HepG2 (cell line): ENCODE measurements at regions not wholly inside any gene's neighbourhood (a gene's known extent, or its start where the extent isn't known, plus 50 kb on each side); places are given as distances from the start of the nearest gene placed in this dataset.

Experiments
- ATAC-seq: fragments of 200-7000 bp; cut with Tn5 transposase; 3 replicates; pipeline ENCODE4 v1.9.1; 2020; ENCODE audit warnings: mild to moderate bottlenecking, moderate library complexity
- BruUV-seq: library from RNA; stranded (reverse); fragments of 400-500 nt; replicated peaks from 2 replicates; lab custom pipeline; 2021; lab: Mats Ljungman, UMichigan
- CTCF ChIA-PET: fragments of 300-600 bp; formaldehyde crosslinking; extraction: SDS; loops from one replicate; lab custom pipeline; 2021; ENCODE audit warnings: low total read pairs, inconsistent platforms, low intra/inter-chr PET ratio; lab: Yijun Ruan, JAX
- POLR2A ChIA-PET: fragments of 350-600 bp; sonication (Branson Sonifier 250); formaldehyde crosslinking; loops from one replicate; lab custom pipeline; 2020; ENCODE audit warnings: antibody characterized with exemption, inconsistent platforms; lab: Yijun Ruan, JAX
- DNase-seq: peaks from one replicate; pipeline ENCODE4 v3.0.0-alpha.2; 2015; ENCODE audit warnings: low spot score
- FAIRE-seq: peaks from 3 replicates; lab custom pipeline; 2011; peaks lifted over from hg19 to GRCh38; lab: Jason Lieb, UNC
- H2AFZ ChIP-seq: one replicate; pipeline ENCODE4 v1.6.1; 2011; ENCODE audit warnings: low read length, inconsistent platforms
- H3K27ac ChIP-seq: fragments of 300-600 bp; 3 replicates; pipeline ENCODE4 v1.8.0; 2011; ENCODE audit warnings: mixed run types, mild to moderate bottlenecking, mixed read lengths, low read length, inconsistent platforms; ENCODE audit not compliant: insufficient read depth; ENCODE audit errors: extremely low read length
- H3K27me3 ChIP-seq, 2 experiments: fragments of 200-600 bp in 1 of 2; 2 replicates in 1 of 2; 3 replicates in 1 of 2; pipeline versions ENCODE4 v1.6.0 to v1.8.0; 2011; ENCODE audit warnings: low read length in 2 of 2, mild to moderate bottlenecking in 2 of 2, moderate library complexity in 2 of 2, inconsistent platforms in 1 of 2; ENCODE audit not compliant: insufficient read depth in 2 of 2, control insufficient read depth in 1 of 2
- H3K36me3 ChIP-seq, 2 experiments: fragments of 200-600 bp in 1 of 2; replicated peaks in 1 of 2; 2 replicates in 1 of 2; 3 replicates in 1 of 2; pipeline versions ENCODE4 v1.5.1 to v1.8.0; 2011; ENCODE audit warnings: low read length in 2 of 2, inconsistent platforms in 1 of 2; ENCODE audit not compliant: insufficient read depth in 2 of 2, control insufficient read depth in 1 of 2
- H3K4me1 ChIP-seq: 2 replicates; pipeline ENCODE4 v1.5.1; 2012; ENCODE audit warnings: low read length, inconsistent platforms; ENCODE audit not compliant: insufficient read depth
- H3K4me2 ChIP-seq: 2 replicates; pipeline ENCODE4 v1.6.0; 2011; ENCODE audit warnings: low read depth, low read length, inconsistent platforms
- H3K4me3 ChIP-seq, 3 experiments: fragments of 200-600 bp in 1 of 3; sonication (generic), shearing (Covaris generic) in 1 of 3; replicated peaks in 1 of 3; 2 replicates each; pipeline ENCODE4 v1.5.1; 2011 to 2016; ENCODE audit warnings: low read length in 3 of 3, inconsistent platforms in 2 of 3, low read depth in 2 of 3, mild to moderate bottlenecking in 2 of 3, control low read depth in 1 of 3, mixed read lengths in 1 of 3; ENCODE audit not compliant: insufficient read depth in 1 of 3
- H3K79me2 ChIP-seq: one replicate; pipeline ENCODE4 v1.6.1; 2011; ENCODE audit warnings: low read length, inconsistent platforms; ENCODE audit not compliant: insufficient read depth
- H3K9ac ChIP-seq: 2 replicates; pipeline ENCODE4 v1.6.0; 2011; ENCODE audit warnings: mild to moderate bottlenecking, low read depth, low read length, inconsistent platforms; ENCODE audit not compliant: insufficient read depth
- H3K9me3 ChIP-seq: 2 replicates; pipeline ENCODE4 v1.5.1; 2012; ENCODE audit warnings: mild to moderate bottlenecking, low read length
- H4K20me1 ChIP-seq: 2 replicates; pipeline ENCODE4 v1.6.0; 2011; ENCODE audit warnings: inconsistent platforms, mild to moderate bottlenecking, low read length, moderate library complexity; ENCODE audit not compliant: insufficient read depth
- FOSL1 ChIP-seq: sonication (generic); formaldehyde crosslinking; IDR thresholded peaks from 2 replicates; pipeline ENCODE4 v1.9.0; 2021; ENCODE audit warnings: missing genetic modification reagents, borderline replicate concordance
- GMEB1 ChIP-seq: sonication (generic); formaldehyde crosslinking; IDR thresholded peaks from 2 replicates; pipeline ENCODE4 v1.5.1; 2020; ENCODE audit warnings: missing genetic modification reagents, mild to moderate bottlenecking, borderline replicate concordance
- MTA1 ChIP-seq: sonication (generic); formaldehyde crosslinking; IDR thresholded peaks from 2 replicates; pipeline ENCODE4 v1.4.0; 2020; ENCODE audit warnings: missing genetic modification reagents, mild to moderate bottlenecking, borderline replicate concordance
- NFKBIZ ChIP-seq: IDR thresholded peaks from 2 replicates; pipeline ENCODE4 v1.6.1; 2018; ENCODE audit warnings: missing genetic modification reagents, missing compliant biosample characterization
- NPAS2 ChIP-seq: sonication (generic); formaldehyde crosslinking; IDR thresholded peaks from 2 replicates; pipeline ENCODE4 v1.8.0; 2022; ENCODE audit warnings: mild to moderate bottlenecking, missing genetic modification reagents, borderline replicate concordance
- PBX2 ChIP-seq: IDR thresholded peaks from 2 replicates; pipeline ENCODE4 v1.6.1; 2016; ENCODE audit warnings: control low read depth
- YY1 ChIP-seq: IDR thresholded peaks from 2 replicates; pipeline ENCODE4 v1.6.1; 2011; ENCODE audit warnings: low read length, low read depth, moderate library complexity, mild to moderate bottlenecking; ENCODE audit not compliant: insufficient read depth, insufficient replicate concordance
- ZBTB7B ChIP-seq: sonication (generic); formaldehyde crosslinking; IDR thresholded peaks from 2 replicates; pipeline ENCODE4 v1.4.0; 2020; ENCODE audit warnings: missing genetic modification reagents
- ZFP36L2 ChIP-seq: sonication (generic); formaldehyde crosslinking; IDR thresholded peaks from 2 replicates; pipeline ENCODE4 v1.4.0; 2020; ENCODE audit warnings: missing genetic modification reagents
- ZNF607 ChIP-seq: sonication (generic); formaldehyde crosslinking; IDR thresholded peaks from 2 replicates; pipeline ENCODE4 v1.5.1; 2020; ENCODE audit warnings: missing genetic modification reagents, mild to moderate bottlenecking, borderline replicate concordance
- ZNF652 ChIP-seq: IDR thresholded peaks from 2 replicates; pipeline ENCODE4 v1.6.1; 2016; ENCODE audit warnings: low read depth, borderline replicate concordance
- ZNF850 ChIP-seq: sonication (generic); formaldehyde crosslinking; conservative IDR thresholded peaks from 2 replicates; pipeline ENCODE4 v1.9.0; 2021; ENCODE audit warnings: mild to moderate bottlenecking, missing genetic modification reagents
- WGBS: methylation state at CpG from one replicate; pipeline ENCODE4 v1.1.6; 2017; ENCODE audit warnings: low lambda C conversion rate; 5-methylcytosine and 5-hydroxymethylcytosine counted together
- in situ Hi-C: cut with HindIII; loops from 2 replicates; pipeline ENCODE4 v1.10.0; 2017; ENCODE audit warnings: low pct_unique_long_range_greater_than_20kb; ENCODE audit not compliant: extremely low pct_ligation_motif_present
- intact Hi-C: fragments of 100-400 bp; cut with micrococcal nuclease; formaldehyde crosslinking; loops from one replicate; pipeline ENCODE4 v1.10.0; 2022; ENCODE audit not compliant: unreplicated experiment
- TF ChIP-seq, protein P1 (sequence below): IDR thresholded peaks from 2 replicates; pipeline ENCODE4 v1.6.1; 2018; ENCODE audit warnings: missing genetic modification reagents
- TF ChIP-seq, protein P2 (sequence below): sonication (generic); formaldehyde crosslinking; IDR thresholded peaks from 2 replicates; pipeline ENCODE4 v1.5.0; 2020; ENCODE audit warnings: missing genetic modification reagents

DNA sequence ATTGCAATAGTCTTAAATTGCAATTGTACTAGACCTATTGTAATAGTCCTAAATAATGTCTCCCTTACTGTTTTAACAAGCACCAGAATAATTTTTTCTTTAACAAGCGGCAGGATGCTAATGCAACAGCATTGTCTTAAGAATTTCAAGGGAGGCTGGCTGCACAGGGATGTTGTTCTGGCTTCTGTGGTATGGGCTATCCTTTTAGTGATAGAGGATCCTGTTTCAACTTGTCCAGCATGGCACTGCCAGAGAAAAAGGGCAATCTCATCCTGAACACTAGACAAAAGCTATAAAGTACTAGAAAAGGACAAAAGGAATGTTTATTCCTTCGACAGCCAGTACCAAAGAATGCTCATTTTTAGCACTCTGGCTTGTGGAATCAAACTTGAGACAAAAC lies 405.5 kb upstream of the ACTRT1 start:
- no TSS peak for BruUV-seq
- no peaks in the 10 kb centered on the region for H3K9me3 ChIP-seq
- no peak overlapping the region for H3K27ac ChIP-seq
- POLR2A ChIA-PET, result no interaction called here
- no peak for TF ChIP-seq ZNF607 (CRISPR knock-in tag)
- TF ChIP-seq FOSL1 (CRISPR knock-in tag), result no peak
- TF ChIP-seq, protein P1, sequence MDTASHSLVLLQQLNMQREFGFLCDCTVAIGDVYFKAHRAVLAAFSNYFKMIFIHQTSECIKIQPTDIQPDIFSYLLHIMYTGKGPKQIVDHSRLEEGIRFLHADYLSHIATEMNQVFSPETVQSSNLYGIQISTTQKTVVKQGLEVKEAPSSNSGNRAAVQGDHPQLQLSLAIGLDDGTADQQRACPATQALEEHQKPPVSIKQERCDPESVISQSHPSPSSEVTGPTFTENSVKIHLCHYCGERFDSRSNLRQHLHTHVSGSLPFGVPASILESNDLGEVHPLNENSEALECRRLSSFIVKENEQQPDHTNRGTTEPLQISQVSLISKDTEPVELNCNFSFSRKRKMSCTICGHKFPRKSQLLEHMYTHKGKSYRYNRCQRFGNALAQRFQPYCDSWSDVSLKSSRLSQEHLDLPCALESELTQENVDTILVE (CRISPR knock-in tag), result no peak
- TF ChIP-seq ZNF652 (CRISPR knock-in tag), result no peak
- no peak for TF ChIP-seq GMEB1 (CRISPR knock-in tag)
- no peak for TF ChIP-seq PBX2
- TF ChIP-seq NPAS2, result no peak
- no peak for TF ChIP-seq ZFP36L2 (CRISPR knock-in tag)
- TF ChIP-seq, protein P2, sequence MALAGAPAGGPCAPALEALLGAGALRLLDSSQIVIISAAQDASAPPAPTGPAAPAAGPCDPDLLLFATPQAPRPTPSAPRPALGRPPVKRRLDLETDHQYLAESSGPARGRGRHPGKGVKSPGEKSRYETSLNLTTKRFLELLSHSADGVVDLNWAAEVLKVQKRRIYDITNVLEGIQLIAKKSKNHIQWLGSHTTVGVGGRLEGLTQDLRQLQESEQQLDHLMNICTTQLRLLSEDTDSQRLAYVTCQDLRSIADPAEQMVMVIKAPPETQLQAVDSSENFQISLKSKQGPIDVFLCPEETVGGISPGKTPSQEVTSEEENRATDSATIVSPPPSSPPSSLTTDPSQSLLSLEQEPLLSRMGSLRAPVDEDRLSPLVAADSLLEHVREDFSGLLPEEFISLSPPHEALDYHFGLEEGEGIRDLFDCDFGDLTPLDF, result no peak
- TF ChIP-seq ZNF850 (CRISPR knock-in tag), result no peak
- TF ChIP-seq NFKBIZ (CRISPR knock-in tag), result no peak
- no peak for TF ChIP-seq YY1
- TF ChIP-seq MTA1 (CRISPR knock-in tag), result no peak
- TF ChIP-seq ZBTB7B, result no peak
- no peak overlapping the region for H3K4me2 ChIP-seq
- ATAC-seq (no peak), DNase-seq (no peak), FAIRE-seq (no peak)
- H3K79me2 ChIP-seq, result no peaks in the 10 kb centered on the region
- intact Hi-C loops (no loop called here), in situ Hi-C loops (no loop called here)
- H2AFZ ChIP-seq, result no peak overlapping the region
- H3K27me3 ChIP-seq, result no peaks in the 10 kb centered on the region; a peak in 1 of 5 replicates
- 0% methylated on average over 2 of the region's 2 CpGs for WGBS
- H3K36me3 ChIP-seq, result no peaks in the 10 kb centered on the region
- no peaks in the 10 kb centered on the region for H4K20me1 ChIP-seq
- no peaks in the 10 kb centered on the region for H3K4me1 ChIP-seq
- CTCF ChIA-PET, result no interaction called here
- no peak overlapping the region for H3K4me3 ChIP-seq
- H3K9ac ChIP-seq, result no peak overlapping the region
